ENCODE measurements at regions not wholly inside any gene's neighbourhood (a gene's known extent, or its start where the extent isn't known, plus 50 kb on each side); places are given as distances from the start of the nearest gene placed in this dataset.

GRCh38 chr2:7752291-7752690 lies 835.1 kb downstream of the RNF144A start:
- TF ChIP-seq MYC (IDR thresholded peaks at IDR 0.05; ENCODE audit: low read depth, low read length) (no peak), POLR2A (IDR thresholded peaks at IDR 0.05; ENCODE audit: extremely low read depth, insufficient read length) (no peak)

Data from NB4 (cell line).